ENCODE measurements at regions not wholly inside any gene's neighbourhood (a gene's known extent, or its start where the extent isn't known, plus 50 kb on each side); places are given as distances from the start of the nearest gene placed in this dataset.

GRCh38 chr13:90447034-90447733, 900.3 kb upstream of the MIR17HG start:
- TF ChIP-seq EZH2phosphoT487 (IDR thresholded peaks at IDR 0.05; ENCODE audit: borderline replicate concordance): no peak
- TF ChIP-seq TCF7L2 (IDR thresholded peaks at IDR 0.05; ENCODE audit: borderline replicate concordance, extremely low read depth, insufficient read depth, insufficient read length): no peak
- no peak for TF ChIP-seq CTCF (IDR thresholded peaks at IDR 0.05 in 2 of 3, conservative IDR thresholded peaks at IDR 0.05 in 1 of 3; ENCODE audit: borderline replicate concordance in 1 of 3, insufficient read depth in 1 of 3, low read depth in 2 of 3, low read length in 2 of 3)
- TF ChIP-seq RAD21 (IDR thresholded peaks at IDR 0.05; ENCODE audit: low read depth): no peak
- no peak for TF ChIP-seq EZH2 (IDR thresholded peaks at IDR 0.05)
- no peak for TF ChIP-seq POLR2A (IDR thresholded peaks at IDR 0.05; ENCODE audit: borderline replicate concordance, extremely low read depth, insufficient read depth, insufficient read length)
- TF ChIP-seq SIN3A (IDR thresholded peaks at IDR 0.05; ENCODE audit: low read depth): no peak
- TF ChIP-seq CEBPB (IDR thresholded peaks at IDR 0.05; ENCODE audit: low read depth): no peak
- no peak for TF ChIP-seq POLR2AphosphoS5 (IDR thresholded peaks at IDR 0.05; ENCODE audit: low read depth, low read length)
- no peak for TF ChIP-seq REST (IDR thresholded peaks at IDR 0.05; ENCODE audit: low read depth)
- no peak for TF ChIP-seq JUND (IDR thresholded peaks at IDR 0.05)

All from HCT116 (cell line).